Endodermal cell (in vitro differentiated cells): ENCODE measurements at regions not wholly inside any gene's neighbourhood (a gene's known extent, or its start where the extent isn't known, plus 50 kb on each side); places are given as distances from the start of the nearest gene placed in this dataset.

Source experiments
- DNase-seq: peaks from one replicate; pipeline ENCODE4 v3.0.0-alpha.2; 2017
- H3K27ac ChIP-seq: 2 replicates; pipeline ENCODE4 v1.5.1; 2013; ENCODE audit warnings: mild to moderate bottlenecking, low read depth, low read length, moderate library complexity
- H3K27me3 ChIP-seq: 2 replicates; pipeline ENCODE4 v1.6.1; 2013; ENCODE audit warnings: mild to moderate bottlenecking, low read length, moderate library complexity; ENCODE audit not compliant: insufficient read depth, control insufficient read depth, poor library complexity, severe bottlenecking
- H3K36me3 ChIP-seq: 2 replicates; pipeline ENCODE4 v1.7.0; 2013; ENCODE audit warnings: mild to moderate bottlenecking, low read length, moderate library complexity; ENCODE audit not compliant: control insufficient read depth, insufficient read depth
- H3K4me1 ChIP-seq: one replicate; pipeline ENCODE4 v1.7.0; 2013; ENCODE audit warnings: low read length; ENCODE audit not compliant: control insufficient read depth, insufficient read depth
- H3K4me3 ChIP-seq: 2 replicates; pipeline ENCODE4 v1.5.1; 2013; ENCODE audit warnings: mild to moderate bottlenecking, low read length, moderate library complexity
- H3K9ac ChIP-seq: 2 replicates; pipeline ENCODE4 v1.6.1; 2013; ENCODE audit warnings: mild to moderate bottlenecking, low read length, moderate library complexity; ENCODE audit not compliant: poor library complexity, severe bottlenecking; ENCODE audit errors: extremely low read depth
- H3K9me3 ChIP-seq: 2 replicates; pipeline ENCODE4 v1.6.1; 2013; ENCODE audit warnings: mild to moderate bottlenecking, low read length, moderate library complexity; ENCODE audit not compliant: control insufficient read depth
- H3K27ac Mint-ChIP-seq: 2 replicates; pipeline ENCODE4 v1.8.0; 2020; ENCODE audit warnings: mixed read lengths
- H3K27me3 Mint-ChIP-seq: 2 replicates; pipeline ENCODE4 v1.8.0; 2021; ENCODE audit warnings: mild to moderate bottlenecking, mixed read lengths; ENCODE audit not compliant: insufficient read depth
- H3K36me3 Mint-ChIP-seq: 2 replicates; pipeline ENCODE4 v1.8.0; 2020; ENCODE audit warnings: low read depth, mixed read lengths
- H3K4me1 Mint-ChIP-seq: 2 replicates; pipeline ENCODE4 v1.8.0; 2020; ENCODE audit warnings: mixed read lengths
- H3K4me3 Mint-ChIP-seq: 2 replicates; pipeline ENCODE4 v1.8.0; 2020; ENCODE audit warnings: mild to moderate bottlenecking, moderate library complexity, mixed read lengths
- H3K9me3 Mint-ChIP-seq: 2 replicates; pipeline ENCODE4 v1.8.0; 2020; ENCODE audit warnings: mild to moderate bottlenecking, mixed read lengths
- WGBS, 2 experiments: methylation state at CpG; one replicate each; pipeline versions ENCODE4 v1.1.5 to v1.1.7; 2013; ENCODE audit warnings: missing lambda C conversion rate in 2 of 2, mixed read lengths in 1 of 2; ENCODE audit not compliant: insufficient coverage in 1 of 2, insufficient read length in 1 of 2; 5-methylcytosine and 5-hydroxymethylcytosine counted together
- TF ChIP-seq, protein P1 (sequence below): fragments of 200-600 bp; sonication (generic); conservative IDR thresholded peaks from 2 replicates; pipeline ENCODE4 v1.5.0; 2021; ENCODE audit warnings: antibody characterized with exemption, mild to moderate bottlenecking

DNA sequence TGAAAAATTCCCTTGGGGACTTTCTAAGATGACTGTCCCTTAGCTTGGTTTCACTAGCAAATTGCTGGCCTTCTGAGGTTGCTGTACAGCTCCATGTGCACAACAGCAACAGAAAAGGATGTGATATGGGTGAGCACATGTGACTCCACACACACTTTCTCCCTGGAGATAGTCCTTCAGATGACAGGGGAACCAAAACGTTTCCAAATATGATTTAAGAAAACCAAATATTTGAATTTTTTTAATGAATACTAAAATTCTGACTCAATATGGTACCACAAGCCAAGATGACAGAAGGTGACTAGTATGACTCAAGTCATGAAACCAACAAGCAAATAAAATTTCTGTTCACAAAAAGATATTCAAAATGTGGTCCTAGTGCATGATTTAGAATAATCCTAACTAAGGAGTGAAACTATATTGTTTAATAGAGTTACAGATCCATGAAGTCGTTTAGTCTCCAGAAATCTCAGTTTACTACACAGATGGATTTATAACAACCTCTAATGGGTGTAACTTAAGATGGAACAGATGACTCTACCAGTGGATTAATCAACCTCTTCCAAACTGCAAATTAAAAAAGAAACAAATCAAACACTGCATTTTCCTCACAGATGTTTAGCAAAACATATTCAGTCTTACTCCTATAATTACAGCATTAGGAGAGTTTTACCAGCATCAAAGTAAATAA lies 144.8 kb upstream of the PIK3R1 start:
- Mint-ChIP-seq H3K9me3 (peaks cover 4% of the 10 kb centered on the region), H3K27me3 (no peaks in the 10 kb centered on the region), H3K4me1 (no peaks in the 10 kb centered on the region), H3K4me3 (no peak overlapping the region), H3K27ac (no peak overlapping the region), H3K36me3 (no peaks in the 10 kb centered on the region)
- Histone ChIP-seq H3K4me3 (no peak overlapping the region), H3K4me1 (no peaks in the 10 kb centered on the region), H3K27ac (no peak overlapping the region), H3K36me3 (no peaks in the 10 kb centered on the region), H3K9me3 (no peaks in the 10 kb centered on the region), H3K27me3 (no peaks in the 10 kb centered on the region), H3K9ac (no peak overlapping the region)
- WGBS, 2 experiments = 92% methylated on average over 2 of the region's 2 CpGs; no CpG with 5 or more reads in 1 of the 2 experiments
- DNase-seq = no peak
- TF ChIP-seq, protein P1, sequence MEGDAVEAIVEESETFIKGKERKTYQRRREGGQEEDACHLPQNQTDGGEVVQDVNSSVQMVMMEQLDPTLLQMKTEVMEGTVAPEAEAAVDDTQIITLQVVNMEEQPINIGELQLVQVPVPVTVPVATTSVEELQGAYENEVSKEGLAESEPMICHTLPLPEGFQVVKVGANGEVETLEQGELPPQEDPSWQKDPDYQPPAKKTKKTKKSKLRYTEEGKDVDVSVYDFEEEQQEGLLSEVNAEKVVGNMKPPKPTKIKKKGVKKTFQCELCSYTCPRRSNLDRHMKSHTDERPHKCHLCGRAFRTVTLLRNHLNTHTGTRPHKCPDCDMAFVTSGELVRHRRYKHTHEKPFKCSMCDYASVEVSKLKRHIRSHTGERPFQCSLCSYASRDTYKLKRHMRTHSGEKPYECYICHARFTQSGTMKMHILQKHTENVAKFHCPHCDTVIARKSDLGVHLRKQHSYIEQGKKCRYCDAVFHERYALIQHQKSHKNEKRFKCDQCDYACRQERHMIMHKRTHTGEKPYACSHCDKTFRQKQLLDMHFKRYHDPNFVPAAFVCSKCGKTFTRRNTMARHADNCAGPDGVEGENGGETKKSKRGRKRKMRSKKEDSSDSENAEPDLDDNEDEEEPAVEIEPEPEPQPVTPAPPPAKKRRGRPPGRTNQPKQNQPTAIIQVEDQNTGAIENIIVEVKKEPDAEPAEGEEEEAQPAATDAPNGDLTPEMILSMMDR = no peak

DNA sequence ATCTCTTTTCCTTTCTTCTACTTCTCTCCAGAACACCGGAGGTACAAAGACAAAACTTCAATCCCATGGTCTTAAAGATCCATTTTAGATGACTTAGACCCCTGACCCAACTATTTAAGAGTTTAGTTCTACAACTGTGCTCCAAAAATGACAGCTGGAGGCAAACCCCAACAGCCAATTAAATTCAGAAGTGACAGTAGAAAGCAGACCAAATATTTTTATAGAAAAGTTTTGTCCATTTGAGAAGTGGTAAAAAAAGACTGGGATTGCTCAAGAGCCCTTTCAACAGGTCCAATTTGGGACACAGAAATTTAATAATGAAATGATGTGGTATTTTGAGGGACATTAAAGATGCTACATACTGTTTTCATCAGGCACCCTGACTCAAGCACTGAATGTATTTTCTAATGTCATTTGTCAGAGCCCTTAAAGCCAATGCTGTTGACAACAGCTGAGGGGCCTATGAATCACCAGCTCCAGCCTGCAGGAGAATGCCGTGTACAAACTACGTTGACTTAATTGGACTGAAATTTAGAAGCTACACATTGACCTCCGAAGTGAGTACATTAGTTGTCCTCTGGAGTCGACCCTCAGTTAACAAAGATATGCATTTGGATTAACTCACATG lies 147.5 kb upstream of the PIK3R1 start:
- Histone ChIP-seq H3K4me3 (no peak overlapping the region), H3K9ac (no peak overlapping the region), H3K36me3 (no peaks in the 10 kb centered on the region), H3K27me3 (no peaks in the 10 kb centered on the region), H3K9me3 (no peaks in the 10 kb centered on the region), H3K27ac (no peak overlapping the region), H3K4me1 (no peaks in the 10 kb centered on the region)
- H3K27ac Mint-ChIP-seq = no peak overlapping the region
- no peaks in the 10 kb centered on the region for H3K36me3 Mint-ChIP-seq
- H3K4me1 Mint-ChIP-seq = no peaks in the 10 kb centered on the region
- no peak overlapping the region for H3K4me3 Mint-ChIP-seq
- H3K27me3 Mint-ChIP-seq = no peaks in the 10 kb centered on the region
- DNase-seq = no peak
- H3K9me3 Mint-ChIP-seq = peaks cover 14% of the 10 kb centered on the region
- WGBS, 2 experiments = 84 to 91% methylated on average over 5 of the region's 5 CpGs
- TF ChIP-seq, protein P1 = no peak

DNA sequence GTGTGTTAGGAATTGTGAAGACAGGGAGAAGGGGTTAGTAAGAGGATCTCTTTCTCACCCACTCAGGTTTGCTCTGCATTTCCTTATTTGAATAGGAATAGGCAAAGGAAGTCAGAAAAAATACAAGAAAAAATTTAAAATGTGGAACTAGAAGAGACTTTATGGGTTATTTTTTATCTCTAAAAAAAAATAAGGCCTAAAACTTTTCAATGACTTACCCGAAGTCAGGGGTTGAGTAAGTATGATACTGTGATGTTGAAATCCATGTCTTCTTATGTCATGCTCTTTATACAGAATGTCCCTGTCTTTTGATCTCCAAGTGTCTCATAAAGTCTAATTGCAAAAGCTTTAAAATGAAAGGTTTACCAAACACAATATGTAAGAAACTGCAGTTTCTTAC lies 148.3 kb upstream of the PIK3R1 start:
- 91% methylated on average over 1 of the region's 1 CpG; no CpG with 5 or more reads in 1 of the 2 experiments for WGBS, 2 experiments
- no peaks in the 10 kb centered on the region for H3K4me1 Mint-ChIP-seq
- no peak overlapping the region for H3K27ac Mint-ChIP-seq
- peaks cover 21% of the 10 kb centered on the region for H3K9me3 Mint-ChIP-seq
- DNase-seq = no peak
- H3K36me3 Mint-ChIP-seq = no peaks in the 10 kb centered on the region
- Histone ChIP-seq H3K4me3 (no peak overlapping the region), H3K27ac (no peak overlapping the region), H3K9ac (no peak overlapping the region), H3K4me1 (no peaks in the 10 kb centered on the region), H3K9me3 (no peaks in the 10 kb centered on the region), H3K27me3 (no peaks in the 10 kb centered on the region), H3K36me3 (no peaks in the 10 kb centered on the region)
- TF ChIP-seq, protein P1 = no peak
- no peaks in the 10 kb centered on the region for H3K27me3 Mint-ChIP-seq
- no peak overlapping the region for H3K4me3 Mint-ChIP-seq
